ENCODE measurements at regions not wholly inside any gene's neighbourhood (a gene's known extent, or its start where the extent isn't known, plus 50 kb on each side); places are given as distances from the start of the nearest gene placed in this dataset.

- TF ChIP-seq ZNF462 (CRISPR knock-in tag; IDR thresholded peaks at IDR 0.05): no peak
- TF ChIP-seq EZH2 (IDR thresholded peaks at IDR 0.05; ENCODE audit: low read depth, unreplicated experiment): no peak
- no peak for TF ChIP-seq ZNF114 (CRISPR knock-in tag; IDR thresholded peaks at IDR 0.05)
Observed at GRCh38 chr9:1125741-1126140, 75.6 kb downstream of the DMRT2 start (continued).

- Mint-ChIP-seq H3K4me1 (peaks cover 23% of the 10 kb centered on the region; the same call in 2 of the 3 replicates), H3K4me3 (no peak overlapping the region), H3K36me3 (ENCODE audit: low read depth) (peaks cover 3% of the 10 kb centered on the region; the same call in 1 of the 3 replicates), H3K9me3 (peaks cover 8% of the 10 kb centered on the region; the same call in 1 of the 3 replicates), H3K27me3 (ENCODE audit: insufficient read depth, low read depth, poor library complexity) (peaks cover 10% of the 10 kb centered on the region), H3K27ac (no peak overlapping the region)
- no peak overlapping the region for H3K4me3 ChIP-seq
- no peaks in the 10 kb centered on the region for H4K20me1 ChIP-seq (replicated peaks; ENCODE audit: insufficient read depth)
- H3K36me3 ChIP-seq (ENCODE audit: insufficient read depth): no peaks in the 10 kb centered on the region
- peaks cover 20% of the 10 kb centered on the region for H3K4me1 ChIP-seq (ENCODE audit: insufficient read depth)
- no peak for DNase-seq (ENCODE audit: low spot score)
- no peaks in the 10 kb centered on the region for H3K9me2 ChIP-seq (ENCODE audit: insufficient read depth)
- no peaks in the 10 kb centered on the region for H3K79me2 ChIP-seq (replicated peaks; ENCODE audit: insufficient read depth)
- H3F3A ChIP-seq (replicated peaks; ENCODE audit: low read depth): no peaks in the 10 kb centered on the region
- TF ChIP-seq EZH2phosphoT487 (IDR thresholded peaks at IDR 0.05; ENCODE audit: unreplicated experiment): no peak
- no peak for TF ChIP-seq STAT1 (IDR thresholded peaks at IDR 0.05; ENCODE audit: unreplicated experiment)
- TF ChIP-seq ZNF331 (CRISPR knock-in tag; IDR thresholded peaks at IDR 0.05; ENCODE audit: low read depth): no peak
- no peak overlapping the region for H3K27ac ChIP-seq (ENCODE audit: low read depth)
- H3K27me3 ChIP-seq (ENCODE audit: insufficient read depth): 0 out of 2 replicates have a peak, but pooled peaks cover 4% of the 10 kb centered on the region
- no peak for ATAC-seq
- H2AFZ ChIP-seq: no peak overlapping the region
- no peak overlapping the region for H3K4me2 ChIP-seq
Observed at GRCh38 chr9:1128046-1128445, 77.9 kb downstream of the DMRT2 start.

Data from GM23338 (cell line).